ENCODE measurements at regions not wholly inside any gene's neighbourhood (a gene's known extent, or its start where the extent isn't known, plus 50 kb on each side); places are given as distances from the start of the nearest gene placed in this dataset.

DNA sequence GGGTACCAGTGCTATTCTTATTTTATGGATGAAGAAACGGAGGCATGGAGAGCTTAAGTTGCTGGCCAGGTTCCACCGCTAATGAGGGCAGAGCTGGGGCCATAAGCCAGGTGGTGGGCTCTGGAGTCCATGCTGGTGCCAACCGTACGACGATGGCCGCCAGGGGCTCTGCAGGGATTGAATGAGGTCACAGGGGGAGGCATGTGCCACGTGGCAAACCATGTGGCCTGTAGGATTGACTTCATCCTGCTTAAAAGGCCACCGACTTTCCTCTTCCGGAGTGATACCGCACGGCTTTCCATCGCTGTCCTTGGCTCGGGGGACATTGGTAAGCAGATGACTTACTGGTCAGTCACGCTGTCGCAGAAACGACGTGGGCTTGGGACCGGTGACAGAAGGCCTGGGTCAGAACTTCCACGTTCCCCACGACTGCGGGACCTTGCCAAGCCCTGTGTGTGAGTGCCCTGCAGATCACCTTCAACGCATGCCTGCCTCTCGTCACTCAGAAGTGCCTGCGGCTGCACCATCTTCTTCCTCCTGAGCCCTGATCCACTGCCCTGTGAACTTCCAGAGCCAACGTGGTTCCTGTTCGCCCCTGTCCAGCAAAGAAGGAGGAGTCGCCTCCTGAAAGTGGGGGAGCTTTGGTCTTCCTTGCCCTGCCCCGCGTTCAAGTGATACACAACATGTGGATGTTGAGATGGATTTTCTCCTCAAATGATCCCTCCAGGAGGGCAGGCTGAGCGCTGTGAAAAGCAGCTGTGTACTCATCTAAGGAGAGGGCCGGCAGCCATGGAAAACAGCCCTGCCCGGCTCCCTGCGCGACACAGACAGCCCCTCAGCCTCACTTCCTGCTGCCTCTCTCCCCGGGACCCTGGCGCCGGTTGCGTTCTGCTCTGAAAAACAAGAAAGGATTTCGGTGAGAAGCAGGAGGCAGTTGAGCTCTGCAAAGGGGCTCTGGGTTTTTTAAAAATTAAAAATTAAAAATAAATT lies 176.7 kb downstream of the C16orf95 start:
- no peaks in the 10 kb centered on the region for H3K36me3 ChIP-seq (ENCODE audit: control insufficient read depth in 2 of 2, insufficient read depth in 2 of 2, low read length in 2 of 2)
- H3K9ac ChIP-seq (ENCODE audit: low read depth in 1 of 2, low read length in 2 of 2): no peak overlapping the region
- no peak overlapping the region for H3K4me3 ChIP-seq (ENCODE audit: low read length in 2 of 2)
- H3K27me3 ChIP-seq (ENCODE audit: control insufficient read depth in 2 of 2, insufficient read depth in 2 of 2, low read length in 2 of 2): no peaks in the 10 kb centered on the region
- no peaks in the 10 kb centered on the region for H3K9me3 ChIP-seq (ENCODE audit: control insufficient read depth in 2 of 2, low read length in 2 of 2)
- H3K4me1 ChIP-seq (ENCODE audit: control insufficient read depth in 2 of 2, insufficient read depth in 2 of 2, low read length in 2 of 2): no peaks in the 10 kb centered on the region
- H3K27ac ChIP-seq (ENCODE audit: low read depth in 2 of 2, low read length in 2 of 2): no peak overlapping the region

DNA sequence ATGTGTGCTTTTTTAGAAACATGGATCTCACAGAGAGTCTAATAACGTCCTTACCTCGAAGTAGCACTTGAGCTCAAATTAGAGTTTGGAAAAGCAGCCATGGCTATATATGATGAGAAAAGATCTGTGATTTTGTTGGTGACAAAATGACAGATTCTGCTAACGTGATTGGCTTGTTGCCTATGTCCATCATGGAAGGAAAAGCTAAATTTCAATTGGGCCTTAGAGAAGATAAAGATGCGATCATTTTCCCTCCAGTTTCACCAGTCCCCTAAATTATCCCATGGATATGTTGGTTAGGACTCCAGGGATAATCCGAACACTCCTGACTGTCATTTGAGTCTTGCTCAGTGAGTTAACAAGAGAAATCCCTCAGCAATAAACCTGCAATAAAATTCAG lies 175.8 kb downstream of the C16orf95 start:
- H3K36me3 ChIP-seq (ENCODE audit: control insufficient read depth in 2 of 2, insufficient read depth in 2 of 2, low read length in 2 of 2): no peaks in the 10 kb centered on the region
- no peaks in the 10 kb centered on the region for H3K9me3 ChIP-seq (ENCODE audit: control insufficient read depth in 2 of 2, low read length in 2 of 2)
- no peak overlapping the region for H3K27ac ChIP-seq (ENCODE audit: low read depth in 2 of 2, low read length in 2 of 2)
- H3K9ac ChIP-seq (ENCODE audit: low read depth in 1 of 2, low read length in 2 of 2): no peak overlapping the region
- H3K27me3 ChIP-seq (ENCODE audit: control insufficient read depth in 2 of 2, insufficient read depth in 2 of 2, low read length in 2 of 2): no peaks in the 10 kb centered on the region
- H3K4me1 ChIP-seq (ENCODE audit: control insufficient read depth in 2 of 2, insufficient read depth in 2 of 2, low read length in 2 of 2): no peaks in the 10 kb centered on the region
- no peak overlapping the region for H3K4me3 ChIP-seq (ENCODE audit: low read length in 2 of 2)

DNA sequence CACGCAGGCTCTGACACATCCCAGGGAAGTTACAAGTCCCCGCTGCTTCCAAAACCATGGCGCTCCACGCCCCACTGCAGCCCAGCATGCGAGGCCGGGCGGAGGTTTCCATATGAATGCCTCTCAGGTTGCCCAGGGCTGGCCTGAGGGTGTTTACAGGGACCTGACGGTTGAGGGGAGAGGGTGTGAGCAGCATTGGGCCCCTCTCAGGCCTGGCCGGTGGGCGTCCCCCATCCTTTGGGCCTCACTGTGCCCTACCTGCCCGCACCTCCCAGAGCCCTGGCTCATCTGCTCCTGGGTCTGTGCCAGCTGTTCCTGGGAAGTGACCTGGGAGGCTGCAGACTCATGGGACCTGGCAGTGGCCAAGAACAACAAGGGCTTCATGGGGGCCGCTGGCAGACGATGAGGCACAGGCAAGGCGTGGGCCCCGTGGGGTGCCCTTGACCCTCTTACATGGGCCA lies 173.5 kb downstream of the C16orf95 start:
- no peak overlapping the region for H3K9ac ChIP-seq (ENCODE audit: low read depth in 1 of 2, low read length in 2 of 2)

GRCh38 chr16:87144232-87144631 lies 173.0 kb downstream of the C16orf95 start:
- H3K27ac ChIP-seq (ENCODE audit: low read depth in 2 of 2, low read length in 2 of 2): no peak overlapping the region
- no peaks in the 10 kb centered on the region for H3K9me3 ChIP-seq (ENCODE audit: control insufficient read depth in 2 of 2, low read length in 2 of 2)

More for the DNA sequence above, 173.5 kb downstream of the C16orf95 start:
- Histone ChIP-seq H3K4me3 (ENCODE audit: low read length in 2 of 2) (no peak overlapping the region), H3K27me3 (ENCODE audit: control insufficient read depth in 2 of 2, insufficient read depth in 2 of 2, low read length in 2 of 2) (no peaks in the 10 kb centered on the region), H3K9me3 (ENCODE audit: control insufficient read depth in 2 of 2, low read length in 2 of 2) (no peaks in the 10 kb centered on the region), H3K36me3 (ENCODE audit: control insufficient read depth in 2 of 2, insufficient read depth in 2 of 2, low read length in 2 of 2) (no peaks in the 10 kb centered on the region), H3K27ac (ENCODE audit: low read depth in 2 of 2, low read length in 2 of 2) (no peak overlapping the region), H3K4me1 (ENCODE audit: control insufficient read depth in 2 of 2, insufficient read depth in 2 of 2, low read length in 2 of 2) (no peaks in the 10 kb centered on the region)

GRCh38 chr16:87145181-87146176 lies 171.7 kb downstream of the C16orf95 start:
- Histone ChIP-seq H3K9ac (ENCODE audit: low read depth in 1 of 2, low read length in 2 of 2) (no peak overlapping the region), H3K4me3 (ENCODE audit: low read length in 2 of 2) (no peak overlapping the region), H3K9me3 (ENCODE audit: control insufficient read depth in 2 of 2, low read length in 2 of 2) (no peaks in the 10 kb centered on the region), H3K27ac (ENCODE audit: low read depth in 2 of 2, low read length in 2 of 2) (no peak overlapping the region), H3K36me3 (ENCODE audit: control insufficient read depth in 2 of 2, insufficient read depth in 2 of 2, low read length in 2 of 2) (no peaks in the 10 kb centered on the region), H3K27me3 (ENCODE audit: control insufficient read depth in 2 of 2, insufficient read depth in 2 of 2, low read length in 2 of 2) (no peaks in the 10 kb centered on the region), H3K4me1 (ENCODE audit: control insufficient read depth in 2 of 2, insufficient read depth in 2 of 2, low read length in 2 of 2) (no peaks in the 10 kb centered on the region)

More at GRCh38 chr16:87144232-87144631, 173.0 kb downstream of the C16orf95 start:
- Histone ChIP-seq H3K27me3 (ENCODE audit: control insufficient read depth in 2 of 2, insufficient read depth in 2 of 2, low read length in 2 of 2) (no peaks in the 10 kb centered on the region), H3K4me1 (ENCODE audit: control insufficient read depth in 2 of 2, insufficient read depth in 2 of 2, low read length in 2 of 2) (no peaks in the 10 kb centered on the region), H3K9ac (ENCODE audit: low read depth in 1 of 2, low read length in 2 of 2) (no peak overlapping the region), H3K36me3 (ENCODE audit: control insufficient read depth in 2 of 2, insufficient read depth in 2 of 2, low read length in 2 of 2) (no peaks in the 10 kb centered on the region), H3K4me3 (ENCODE audit: low read length in 2 of 2) (no peak overlapping the region)

- Histone ChIP-seq H3K36me3 (ENCODE audit: control insufficient read depth in 2 of 2, insufficient read depth in 2 of 2, low read length in 2 of 2) (no peaks in the 10 kb centered on the region), H3K27me3 (ENCODE audit: control insufficient read depth in 2 of 2, insufficient read depth in 2 of 2, low read length in 2 of 2) (no peaks in the 10 kb centered on the region), H3K4me1 (ENCODE audit: control insufficient read depth in 2 of 2, insufficient read depth in 2 of 2, low read length in 2 of 2) (no peaks in the 10 kb centered on the region), H3K9ac (ENCODE audit: low read depth in 1 of 2, low read length in 2 of 2) (no peak overlapping the region), H3K27ac (ENCODE audit: low read depth in 2 of 2, low read length in 2 of 2) (no peak overlapping the region), H3K9me3 (ENCODE audit: control insufficient read depth in 2 of 2, low read length in 2 of 2) (no peaks in the 10 kb centered on the region), H3K4me3 (ENCODE audit: low read length in 2 of 2) (no peak overlapping the region)
Measured at GRCh38 chr16:87146676-87147075, 170.5 kb downstream of the C16orf95 start.

GRCh38 chr16:87149051-87149450 lies 168.1 kb downstream of the C16orf95 start:
- Histone ChIP-seq H3K27me3 (ENCODE audit: control insufficient read depth in 2 of 2, insufficient read depth in 2 of 2, low read length in 2 of 2) (no peaks in the 10 kb centered on the region), H3K4me1 (ENCODE audit: control insufficient read depth in 2 of 2, insufficient read depth in 2 of 2, low read length in 2 of 2) (no peaks in the 10 kb centered on the region), H3K4me3 (ENCODE audit: low read length in 2 of 2) (no peak overlapping the region), H3K36me3 (ENCODE audit: control insufficient read depth in 2 of 2, insufficient read depth in 2 of 2, low read length in 2 of 2) (no peaks in the 10 kb centered on the region), H3K9me3 (ENCODE audit: control insufficient read depth in 2 of 2, low read length in 2 of 2) (no peaks in the 10 kb centered on the region), H3K27ac (ENCODE audit: low read depth in 2 of 2, low read length in 2 of 2) (no peak overlapping the region), H3K9ac (ENCODE audit: low read depth in 1 of 2, low read length in 2 of 2) (no peak overlapping the region)

DNA sequence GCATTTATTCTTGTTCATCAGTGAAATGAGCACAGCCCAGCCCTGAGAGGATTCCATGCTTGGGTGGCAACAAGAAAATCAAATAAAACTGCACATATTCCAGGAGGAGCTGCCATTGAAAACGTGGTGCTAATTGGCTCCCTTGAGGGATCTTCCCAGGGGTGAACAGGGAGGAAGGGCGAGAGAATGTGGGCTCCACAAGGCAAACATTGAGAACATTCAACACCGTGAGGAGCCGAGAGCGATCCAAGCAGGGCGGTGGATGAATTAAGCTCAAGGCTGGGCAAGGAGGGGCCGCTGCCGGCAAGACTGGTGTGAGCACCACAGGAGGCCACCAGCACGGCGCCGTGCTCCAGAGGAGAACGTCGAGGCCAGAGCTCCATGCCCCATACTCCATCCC lies 166.9 kb downstream of the C16orf95 start:
- H3K4me1 ChIP-seq (ENCODE audit: control insufficient read depth in 2 of 2, insufficient read depth in 2 of 2, low read length in 2 of 2): no peaks in the 10 kb centered on the region
- H3K4me3 ChIP-seq (ENCODE audit: low read length in 2 of 2): no peak overlapping the region
- H3K9ac ChIP-seq (ENCODE audit: low read depth in 1 of 2, low read length in 2 of 2): no peak overlapping the region
- no peaks in the 10 kb centered on the region for H3K27me3 ChIP-seq (ENCODE audit: control insufficient read depth in 2 of 2, insufficient read depth in 2 of 2, low read length in 2 of 2)
- H3K27ac ChIP-seq (ENCODE audit: low read depth in 2 of 2, low read length in 2 of 2): no peak overlapping the region
- H3K36me3 ChIP-seq (ENCODE audit: control insufficient read depth in 2 of 2, insufficient read depth in 2 of 2, low read length in 2 of 2): no peaks in the 10 kb centered on the region
- H3K9me3 ChIP-seq (ENCODE audit: control insufficient read depth in 2 of 2, low read length in 2 of 2): no peaks in the 10 kb centered on the region

DNA sequence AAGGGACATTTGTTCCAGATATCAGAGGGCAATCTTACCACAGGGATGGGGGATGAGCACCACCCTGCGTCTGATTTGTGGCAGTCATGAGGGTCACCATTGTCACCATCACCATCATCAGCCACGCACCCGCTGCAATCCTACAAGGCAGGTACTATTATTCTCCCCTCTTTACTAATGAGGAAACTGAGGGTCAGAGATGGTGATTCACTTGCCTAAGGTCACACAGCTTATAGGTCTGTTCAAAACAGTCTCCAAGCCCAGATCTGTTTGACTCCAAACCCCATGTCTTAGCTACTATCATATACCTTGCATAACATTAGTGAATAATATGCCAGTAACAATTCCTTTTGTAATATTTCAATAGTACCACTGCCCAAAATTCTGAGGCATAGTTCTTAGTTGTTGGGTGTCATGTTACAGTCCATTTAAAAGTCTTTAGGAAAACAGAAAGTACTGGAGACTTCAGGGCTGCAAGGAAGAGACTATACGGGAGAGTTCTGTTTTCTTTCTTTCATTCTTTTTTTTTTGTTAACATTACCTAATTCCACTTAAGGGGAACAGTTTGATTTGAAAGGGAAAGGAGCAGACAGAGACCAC lies 166.4 kb downstream of the C16orf95 start:
- Histone ChIP-seq H3K4me3 (ENCODE audit: low read length in 2 of 2) (no peak overlapping the region), H3K9ac (ENCODE audit: low read depth in 1 of 2, low read length in 2 of 2) (no peak overlapping the region), H3K27me3 (ENCODE audit: control insufficient read depth in 2 of 2, insufficient read depth in 2 of 2, low read length in 2 of 2) (no peaks in the 10 kb centered on the region), H3K4me1 (ENCODE audit: control insufficient read depth in 2 of 2, insufficient read depth in 2 of 2, low read length in 2 of 2) (no peaks in the 10 kb centered on the region), H3K36me3 (ENCODE audit: control insufficient read depth in 2 of 2, insufficient read depth in 2 of 2, low read length in 2 of 2) (no peaks in the 10 kb centered on the region), H3K9me3 (ENCODE audit: control insufficient read depth in 2 of 2, low read length in 2 of 2) (no peaks in the 10 kb centered on the region), H3K27ac (ENCODE audit: low read depth in 2 of 2, low read length in 2 of 2) (no peak overlapping the region)
